ENCODE measurements at regions not wholly inside any gene's neighbourhood (a gene's known extent, or its start where the extent isn't known, plus 50 kb on each side); places are given as distances from the start of the nearest gene placed in this dataset.

DNA sequence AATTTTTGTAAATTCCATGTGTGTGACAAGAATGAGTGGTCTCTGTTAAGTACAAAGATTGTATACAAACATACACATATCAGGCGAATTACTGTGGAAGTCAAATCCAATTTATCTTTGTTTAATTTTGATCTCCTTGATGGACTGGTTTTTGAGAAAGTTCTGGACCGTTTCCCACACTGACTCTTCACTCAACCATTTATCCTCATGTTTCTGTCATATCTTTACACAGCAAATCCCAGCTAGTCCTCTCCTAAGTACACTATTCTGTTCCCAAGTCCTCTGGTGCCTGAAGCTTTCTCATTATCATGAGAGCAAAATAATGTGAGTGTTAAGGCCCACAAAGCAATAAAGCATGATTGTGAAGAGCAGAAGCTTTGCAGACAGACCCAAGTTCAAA is 189.9 kb downstream of the WNT5A start:
- TF ChIP-seq POLR2AphosphoS5 (IDR thresholded peaks at IDR 0.05; ENCODE audit: borderline replicate concordance, low read depth, low read length) = no peak
- TF ChIP-seq EZH2 (IDR thresholded peaks at IDR 0.05) = no peak
- no peak for TF ChIP-seq FOXP2 (optimal IDR thresholded peaks at IDR 0.05; ENCODE audit: control extremely low read depth, extremely low read length, insufficient read depth)

Data from SK-N-MC (cell line).